ENCODE measurements at regions not wholly inside any gene's neighbourhood (a gene's known extent, or its start where the extent isn't known, plus 50 kb on each side); places are given as distances from the start of the nearest gene placed in this dataset.

DNA sequence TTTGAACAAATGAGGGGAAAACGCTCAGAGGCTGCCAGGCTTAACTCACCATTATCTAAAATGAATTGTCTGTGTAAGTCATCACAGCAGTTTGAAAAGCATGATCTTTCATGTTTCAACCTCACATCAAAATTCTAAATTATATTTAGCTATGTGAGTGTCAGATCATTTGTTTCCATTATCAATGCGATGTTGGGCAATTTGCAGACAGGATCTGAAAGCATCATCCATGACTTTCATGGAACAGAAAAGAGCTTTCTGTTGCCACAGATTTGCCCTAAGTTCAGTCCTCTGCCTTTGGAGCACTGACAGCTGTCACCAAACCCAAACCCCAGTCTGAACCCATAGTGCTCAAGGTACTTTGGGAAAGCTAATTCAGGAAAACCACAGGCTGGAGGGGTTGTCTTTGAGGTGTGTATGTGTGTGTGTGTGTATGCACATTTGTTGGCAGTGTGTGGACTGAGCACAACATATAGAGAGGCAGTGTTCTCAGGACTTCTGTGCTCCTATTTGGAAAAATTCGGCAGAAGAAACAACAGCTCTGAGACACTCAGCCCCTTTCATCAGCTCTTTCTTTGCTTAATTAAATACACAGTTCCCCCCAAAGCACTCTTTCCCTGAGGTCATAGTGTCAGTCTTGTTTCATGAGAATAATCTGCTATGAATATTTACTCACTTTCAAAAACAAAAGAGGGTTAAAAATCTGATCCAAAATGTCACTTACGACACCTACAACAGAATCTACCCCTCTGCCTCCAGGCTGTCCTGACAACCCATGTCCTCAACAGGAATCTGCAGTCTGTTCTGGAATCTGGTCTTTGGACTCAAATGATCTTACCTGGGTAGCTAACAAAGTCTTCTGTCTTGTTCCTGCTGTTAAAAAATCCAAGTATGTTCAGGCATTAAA, 188.5 kb upstream of the KLF14 start:
- peaks cover 98% of the 10 kb centered on the region for H3K79me2 ChIP-seq (ENCODE audit: control insufficient read depth, insufficient read depth, low read length)
- H2AFZ ChIP-seq (ENCODE audit: low read length) = no peak overlapping the region
- peak overlapping the region; percentile 20 for H3K9ac ChIP-seq (ENCODE audit: insufficient read depth, low read length)
- no peak for TF ChIP-seq EZH2 (IDR thresholded peaks at IDR 0.05; ENCODE audit: low read length, missing control alignments)
- TF ChIP-seq, protein P1, sequence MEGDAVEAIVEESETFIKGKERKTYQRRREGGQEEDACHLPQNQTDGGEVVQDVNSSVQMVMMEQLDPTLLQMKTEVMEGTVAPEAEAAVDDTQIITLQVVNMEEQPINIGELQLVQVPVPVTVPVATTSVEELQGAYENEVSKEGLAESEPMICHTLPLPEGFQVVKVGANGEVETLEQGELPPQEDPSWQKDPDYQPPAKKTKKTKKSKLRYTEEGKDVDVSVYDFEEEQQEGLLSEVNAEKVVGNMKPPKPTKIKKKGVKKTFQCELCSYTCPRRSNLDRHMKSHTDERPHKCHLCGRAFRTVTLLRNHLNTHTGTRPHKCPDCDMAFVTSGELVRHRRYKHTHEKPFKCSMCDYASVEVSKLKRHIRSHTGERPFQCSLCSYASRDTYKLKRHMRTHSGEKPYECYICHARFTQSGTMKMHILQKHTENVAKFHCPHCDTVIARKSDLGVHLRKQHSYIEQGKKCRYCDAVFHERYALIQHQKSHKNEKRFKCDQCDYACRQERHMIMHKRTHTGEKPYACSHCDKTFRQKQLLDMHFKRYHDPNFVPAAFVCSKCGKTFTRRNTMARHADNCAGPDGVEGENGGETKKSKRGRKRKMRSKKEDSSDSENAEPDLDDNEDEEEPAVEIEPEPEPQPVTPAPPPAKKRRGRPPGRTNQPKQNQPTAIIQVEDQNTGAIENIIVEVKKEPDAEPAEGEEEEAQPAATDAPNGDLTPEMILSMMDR (conservative IDR thresholded peaks at IDR 0.05 in 1 of 2, IDR thresholded peaks at IDR 0.05 in 1 of 2; ENCODE audit: low read depth in 1 of 2, low read length in 2 of 2) = no peak
- no peaks in the 10 kb centered on the region for H3K9me3 ChIP-seq (ENCODE audit: control insufficient read depth, insufficient read depth, low read depth, low read length)
- peak overlapping the region; percentile 93 for H3K27ac ChIP-seq (ENCODE audit: insufficient read depth, low read length)
- DNase-seq (ENCODE audit: low read depth in 2 of 2) = peak in 1 of 2 donors; percentile 58
- H3K4me3 ChIP-seq (replicated peaks in 1 of 4; ENCODE audit: control extremely low read depth in 1 of 4, insufficient read depth in 1 of 4, low read depth in 3 of 4, low read length in 4 of 4) = no peak overlapping the region
- no peaks in the 10 kb centered on the region for H3K27me3 ChIP-seq (ENCODE audit: control insufficient read depth, insufficient read depth, low read length)
- peaks cover 6% of the 10 kb centered on the region for H3K36me3 ChIP-seq (ENCODE audit: control insufficient read depth, insufficient read depth, low read length)
- peaks cover 56% of the 10 kb centered on the region for H3K4me1 ChIP-seq (ENCODE audit: control insufficient read depth, extremely low read depth, insufficient read depth, low read length)
- H3K4me2 ChIP-seq (ENCODE audit: extremely low read depth, insufficient read depth, low read length) = peak overlapping the region; percentile 89
- H4K20me1 ChIP-seq (ENCODE audit: control insufficient read depth, extremely low read depth, insufficient read depth, low read length) = no peaks in the 10 kb centered on the region

GRCh38 chr7:130923365-130923764, 189.4 kb upstream of the KLF14 start:
- TF ChIP-seq, protein P1 (conservative IDR thresholded peaks at IDR 0.05 in 1 of 2, IDR thresholded peaks at IDR 0.05 in 1 of 2; ENCODE audit: low read depth in 1 of 2, low read length in 2 of 2) = no peak
- no peak for TF ChIP-seq EZH2 (IDR thresholded peaks at IDR 0.05; ENCODE audit: low read length, missing control alignments)
- H2AFZ ChIP-seq (ENCODE audit: low read length) = no peak overlapping the region
- H3K9ac ChIP-seq (ENCODE audit: insufficient read depth, low read length) = no peak overlapping the region
- H3K4me2 ChIP-seq (ENCODE audit: extremely low read depth, insufficient read depth, low read length) = no peak overlapping the region
- peaks cover 99% of the 10 kb centered on the region for H3K79me2 ChIP-seq (ENCODE audit: control insufficient read depth, insufficient read depth, low read length)
- DNase-seq (ENCODE audit: low read depth in 2 of 2) = no peak
- H3K27ac ChIP-seq (ENCODE audit: insufficient read depth, low read length) = no peak overlapping the region
- H3K9me3 ChIP-seq (ENCODE audit: control insufficient read depth, insufficient read depth, low read depth, low read length) = no peaks in the 10 kb centered on the region
- no peaks in the 10 kb centered on the region for H3K27me3 ChIP-seq (ENCODE audit: control insufficient read depth, insufficient read depth, low read length)
- peaks cover 6% of the 10 kb centered on the region for H3K36me3 ChIP-seq (ENCODE audit: control insufficient read depth, insufficient read depth, low read length)
- H4K20me1 ChIP-seq (ENCODE audit: control insufficient read depth, extremely low read depth, insufficient read depth, low read length) = no peaks in the 10 kb centered on the region
- H3K4me1 ChIP-seq (ENCODE audit: control insufficient read depth, extremely low read depth, insufficient read depth, low read length) = peaks cover 54% of the 10 kb centered on the region
- no peak overlapping the region for H3K4me3 ChIP-seq (replicated peaks in 1 of 4; ENCODE audit: control extremely low read depth in 1 of 4, insufficient read depth in 1 of 4, low read depth in 3 of 4, low read length in 4 of 4)

GRCh38 chr7:130923930-130924329, 189.9 kb upstream of the KLF14 start:
- no peaks in the 10 kb centered on the region for H4K20me1 ChIP-seq (ENCODE audit: control insufficient read depth, extremely low read depth, insufficient read depth, low read length)
- TF ChIP-seq, protein P1 (conservative IDR thresholded peaks at IDR 0.05 in 1 of 2, IDR thresholded peaks at IDR 0.05 in 1 of 2; ENCODE audit: low read depth in 1 of 2, low read length in 2 of 2) = no peak
- TF ChIP-seq EZH2 (IDR thresholded peaks at IDR 0.05; ENCODE audit: low read length, missing control alignments) = no peak
- no peak overlapping the region for H3K9ac ChIP-seq (ENCODE audit: insufficient read depth, low read length)
- peaks cover 6% of the 10 kb centered on the region for H3K36me3 ChIP-seq (ENCODE audit: control insufficient read depth, insufficient read depth, low read length)
- H3K27ac ChIP-seq (ENCODE audit: insufficient read depth, low read length) = peak overlapping the region; percentile 67
- H3K4me2 ChIP-seq (ENCODE audit: extremely low read depth, insufficient read depth, low read length) = peak overlapping the region; percentile 6
- no peak overlapping the region for H3K4me3 ChIP-seq (replicated peaks in 1 of 4; ENCODE audit: control extremely low read depth in 1 of 4, insufficient read depth in 1 of 4, low read depth in 3 of 4, low read length in 4 of 4)
- peaks cover 99% of the 10 kb centered on the region for H3K79me2 ChIP-seq (ENCODE audit: control insufficient read depth, insufficient read depth, low read length)
- no peak for DNase-seq (ENCODE audit: low read depth in 2 of 2)
- H3K27me3 ChIP-seq (ENCODE audit: control insufficient read depth, insufficient read depth, low read length) = no peaks in the 10 kb centered on the region
- H3K4me1 ChIP-seq (ENCODE audit: control insufficient read depth, extremely low read depth, insufficient read depth, low read length) = peaks cover 48% of the 10 kb centered on the region
- H2AFZ ChIP-seq (ENCODE audit: low read length) = no peak overlapping the region
- H3K9me3 ChIP-seq (ENCODE audit: control insufficient read depth, insufficient read depth, low read depth, low read length) = no peaks in the 10 kb centered on the region
